ENCODE measurements at regions not wholly inside any gene's neighbourhood (a gene's known extent, or its start where the extent isn't known, plus 50 kb on each side); places are given as distances from the start of the nearest gene placed in this dataset.

DNA sequence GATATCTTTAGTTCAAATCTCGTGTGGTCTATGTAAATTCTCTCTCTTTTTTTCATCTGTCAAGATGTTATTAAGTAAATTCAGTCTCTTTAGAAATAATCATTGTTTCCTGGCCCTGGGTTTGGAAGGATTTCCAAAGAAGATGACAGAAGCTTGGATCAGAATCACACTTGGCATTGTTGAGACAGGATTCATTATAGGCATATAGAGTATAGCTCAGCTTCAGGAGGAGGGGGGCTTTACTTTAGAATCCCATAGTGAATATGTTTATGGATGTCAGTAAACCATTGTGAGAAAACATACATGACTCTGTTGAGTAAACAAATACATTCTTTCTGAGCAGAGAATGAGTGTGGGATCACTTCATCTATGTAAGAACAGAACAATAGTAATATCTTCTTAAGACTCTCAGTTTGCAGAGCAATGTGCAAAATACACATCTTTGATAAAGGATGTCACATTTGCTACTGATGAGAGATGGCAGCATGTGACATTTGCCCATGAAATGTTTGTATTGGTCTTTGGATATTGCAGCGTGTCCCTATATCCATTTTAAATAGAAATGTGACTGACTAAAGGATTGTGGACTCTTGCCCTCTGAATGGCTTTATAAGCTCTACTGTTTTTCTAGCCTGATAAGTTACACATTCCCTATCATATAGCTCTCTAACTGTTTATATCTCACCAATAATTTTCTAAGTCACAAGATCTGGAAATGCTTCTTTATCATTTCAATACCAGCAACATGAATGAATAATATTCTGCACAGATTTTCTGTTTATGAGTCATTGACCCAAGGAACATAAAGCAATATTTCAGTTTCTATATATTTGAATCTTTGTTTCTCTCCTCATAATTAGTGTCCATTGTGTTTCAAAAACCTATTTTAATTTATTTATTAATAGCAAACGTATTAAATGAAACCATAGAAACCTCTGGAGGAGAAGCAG, 95.6 kb upstream of the THRB start (continued):
- TF ChIP-seq SMC3 (conservative IDR thresholded peaks at IDR 0.05; ENCODE audit: poor library complexity) = no peak

DNA sequence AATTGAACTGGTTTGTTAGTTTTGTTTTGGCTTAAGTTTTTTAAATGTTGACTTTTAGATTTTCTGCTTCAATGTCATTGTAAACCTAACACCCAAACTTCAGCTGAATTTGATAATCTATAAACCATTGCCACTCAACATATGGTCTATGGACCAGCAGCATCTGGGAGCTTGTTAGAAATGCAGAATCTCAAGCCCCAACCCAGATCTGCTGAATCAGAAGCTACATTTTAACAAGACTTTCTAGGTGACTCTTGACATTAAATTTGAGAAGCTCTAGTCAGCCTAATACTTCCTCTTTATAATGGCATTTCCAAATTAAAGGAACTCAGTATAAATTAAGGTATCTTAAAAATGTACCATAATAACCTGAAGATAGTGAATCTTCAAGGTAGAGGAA, 96.5 kb upstream of the THRB start:
- Histone ChIP-seq H3K9ac (ENCODE audit: low read length) (no peak overlapping the region), H3K27me3 (ENCODE audit: insufficient read depth, low read depth, low read length) (no peaks in the 10 kb centered on the region), H2AFZ (ENCODE audit: low read depth, low read length) (no peak overlapping the region), H3K9me3 (ENCODE audit: low read length) (no peaks in the 10 kb centered on the region), H3F3A (ENCODE audit: insufficient read depth, low read length, poor library complexity, severe bottlenecking) (no peaks in the 10 kb centered on the region), H3K4me3 (ENCODE audit: low read length) (no peak overlapping the region), H3K4me2 (ENCODE audit: low read length) (no peak overlapping the region), H3K36me3 (ENCODE audit: insufficient read depth, low read length) (no peaks in the 10 kb centered on the region), H3K27ac (ENCODE audit: low read length) (no peak overlapping the region), H3K79me2 (replicated peaks; ENCODE audit: insufficient read depth, low read length) (no peaks in the 10 kb centered on the region), H4K20me1 (ENCODE audit: insufficient read depth) (no peaks in the 10 kb centered on the region), H3K9me2 (ENCODE audit: insufficient read depth, low read length) (no peaks in the 10 kb centered on the region)
- TF ChIP-seq TAF1 (IDR thresholded peaks at IDR 0.05; ENCODE audit: low read depth) (no peak), EZH2 (IDR thresholded peaks at IDR 0.05; ENCODE audit: borderline replicate concordance, insufficient read depth, low read length, poor library complexity, severe bottlenecking) (no peak), POLR2AphosphoS5 (IDR thresholded peaks at IDR 0.05) (no peak), RAD21 (conservative IDR thresholded peaks at IDR 0.05) (no peak)

DNA sequence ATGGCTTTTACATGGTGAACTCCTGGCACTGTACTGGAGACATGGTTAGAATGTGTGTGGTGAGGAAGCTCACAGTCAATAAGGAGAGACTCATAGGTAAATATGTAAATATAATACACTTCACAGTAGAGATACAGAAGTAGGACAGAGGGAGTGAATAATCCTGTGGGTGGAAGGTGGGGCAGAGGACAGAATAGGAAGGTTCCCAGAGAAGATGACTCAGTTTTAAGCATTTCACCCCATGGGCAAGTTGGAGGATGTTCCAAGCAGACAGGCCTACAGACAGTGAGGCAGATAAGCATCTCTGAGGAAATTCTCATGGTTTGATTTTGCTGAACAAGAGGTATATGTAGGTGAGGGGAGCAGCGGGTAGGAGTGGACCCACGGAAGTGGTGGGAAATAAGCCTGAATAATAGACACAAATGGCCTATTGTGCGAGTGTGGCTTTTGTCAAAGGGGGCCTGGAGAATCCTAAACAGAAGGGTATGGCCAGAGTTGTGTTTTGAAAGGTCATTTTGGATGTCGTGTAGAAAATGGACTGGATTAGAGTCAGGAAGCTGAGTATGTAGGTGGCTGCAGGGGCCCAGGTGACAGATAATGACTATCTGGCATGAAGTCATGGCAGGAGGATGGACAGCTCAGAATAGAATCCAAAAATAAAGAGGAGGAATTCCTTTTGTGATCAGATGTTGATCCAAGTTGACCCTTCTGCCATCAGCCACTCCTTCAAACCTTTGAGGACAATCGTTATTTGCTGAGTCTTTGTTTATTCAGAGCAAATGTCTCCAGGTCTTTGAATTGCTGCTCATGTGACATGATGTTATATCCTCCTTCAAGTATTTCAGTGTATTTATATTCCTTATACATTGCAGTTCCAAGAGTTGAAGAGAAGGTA, 97.3 kb upstream of the THRB start:
- Histone ChIP-seq H3F3A (ENCODE audit: insufficient read depth, low read length, poor library complexity, severe bottlenecking) (no peaks in the 10 kb centered on the region), H3K27me3 (ENCODE audit: insufficient read depth, low read depth, low read length) (no peaks in the 10 kb centered on the region), H4K20me1 (ENCODE audit: insufficient read depth) (no peaks in the 10 kb centered on the region), H3K79me2 (replicated peaks; ENCODE audit: insufficient read depth, low read length) (no peaks in the 10 kb centered on the region), H3K4me2 (ENCODE audit: low read length) (no peak overlapping the region), H3K4me3 (ENCODE audit: low read length) (no peak overlapping the region), H3K36me3 (ENCODE audit: insufficient read depth, low read length) (no peaks in the 10 kb centered on the region), H3K9me3 (ENCODE audit: low read length) (no peaks in the 10 kb centered on the region), H3K9ac (ENCODE audit: low read length) (no peak overlapping the region), H2AFZ (ENCODE audit: low read depth, low read length) (no peak overlapping the region), H3K27ac (ENCODE audit: low read length) (no peak overlapping the region), H3K9me2 (ENCODE audit: insufficient read depth, low read length) (no peaks in the 10 kb centered on the region)
- TF ChIP-seq, protein P1, sequence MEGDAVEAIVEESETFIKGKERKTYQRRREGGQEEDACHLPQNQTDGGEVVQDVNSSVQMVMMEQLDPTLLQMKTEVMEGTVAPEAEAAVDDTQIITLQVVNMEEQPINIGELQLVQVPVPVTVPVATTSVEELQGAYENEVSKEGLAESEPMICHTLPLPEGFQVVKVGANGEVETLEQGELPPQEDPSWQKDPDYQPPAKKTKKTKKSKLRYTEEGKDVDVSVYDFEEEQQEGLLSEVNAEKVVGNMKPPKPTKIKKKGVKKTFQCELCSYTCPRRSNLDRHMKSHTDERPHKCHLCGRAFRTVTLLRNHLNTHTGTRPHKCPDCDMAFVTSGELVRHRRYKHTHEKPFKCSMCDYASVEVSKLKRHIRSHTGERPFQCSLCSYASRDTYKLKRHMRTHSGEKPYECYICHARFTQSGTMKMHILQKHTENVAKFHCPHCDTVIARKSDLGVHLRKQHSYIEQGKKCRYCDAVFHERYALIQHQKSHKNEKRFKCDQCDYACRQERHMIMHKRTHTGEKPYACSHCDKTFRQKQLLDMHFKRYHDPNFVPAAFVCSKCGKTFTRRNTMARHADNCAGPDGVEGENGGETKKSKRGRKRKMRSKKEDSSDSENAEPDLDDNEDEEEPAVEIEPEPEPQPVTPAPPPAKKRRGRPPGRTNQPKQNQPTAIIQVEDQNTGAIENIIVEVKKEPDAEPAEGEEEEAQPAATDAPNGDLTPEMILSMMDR (IDR thresholded peaks at IDR 0.05; ENCODE audit: poor library complexity, severe bottlenecking) = no peak
- TF ChIP-seq SMC3 (conservative IDR thresholded peaks at IDR 0.05; ENCODE audit: poor library complexity) (no peak), EZH2 (IDR thresholded peaks at IDR 0.05; ENCODE audit: borderline replicate concordance, insufficient read depth, low read length, poor library complexity, severe bottlenecking) (no peak), MXI1 (conservative IDR thresholded peaks at IDR 0.05; ENCODE audit: poor library complexity, severe bottlenecking) (no peak), EP300 (conservative IDR thresholded peaks at IDR 0.05; ENCODE audit: poor library complexity, severe bottlenecking) (no peak), RAD21 (conservative IDR thresholded peaks at IDR 0.05) (no peak), TAF1 (IDR thresholded peaks at IDR 0.05; ENCODE audit: low read depth) (no peak), POLR2AphosphoS5 (IDR thresholded peaks at IDR 0.05) (no peak)
- TF ChIP-seq, protein P2, sequence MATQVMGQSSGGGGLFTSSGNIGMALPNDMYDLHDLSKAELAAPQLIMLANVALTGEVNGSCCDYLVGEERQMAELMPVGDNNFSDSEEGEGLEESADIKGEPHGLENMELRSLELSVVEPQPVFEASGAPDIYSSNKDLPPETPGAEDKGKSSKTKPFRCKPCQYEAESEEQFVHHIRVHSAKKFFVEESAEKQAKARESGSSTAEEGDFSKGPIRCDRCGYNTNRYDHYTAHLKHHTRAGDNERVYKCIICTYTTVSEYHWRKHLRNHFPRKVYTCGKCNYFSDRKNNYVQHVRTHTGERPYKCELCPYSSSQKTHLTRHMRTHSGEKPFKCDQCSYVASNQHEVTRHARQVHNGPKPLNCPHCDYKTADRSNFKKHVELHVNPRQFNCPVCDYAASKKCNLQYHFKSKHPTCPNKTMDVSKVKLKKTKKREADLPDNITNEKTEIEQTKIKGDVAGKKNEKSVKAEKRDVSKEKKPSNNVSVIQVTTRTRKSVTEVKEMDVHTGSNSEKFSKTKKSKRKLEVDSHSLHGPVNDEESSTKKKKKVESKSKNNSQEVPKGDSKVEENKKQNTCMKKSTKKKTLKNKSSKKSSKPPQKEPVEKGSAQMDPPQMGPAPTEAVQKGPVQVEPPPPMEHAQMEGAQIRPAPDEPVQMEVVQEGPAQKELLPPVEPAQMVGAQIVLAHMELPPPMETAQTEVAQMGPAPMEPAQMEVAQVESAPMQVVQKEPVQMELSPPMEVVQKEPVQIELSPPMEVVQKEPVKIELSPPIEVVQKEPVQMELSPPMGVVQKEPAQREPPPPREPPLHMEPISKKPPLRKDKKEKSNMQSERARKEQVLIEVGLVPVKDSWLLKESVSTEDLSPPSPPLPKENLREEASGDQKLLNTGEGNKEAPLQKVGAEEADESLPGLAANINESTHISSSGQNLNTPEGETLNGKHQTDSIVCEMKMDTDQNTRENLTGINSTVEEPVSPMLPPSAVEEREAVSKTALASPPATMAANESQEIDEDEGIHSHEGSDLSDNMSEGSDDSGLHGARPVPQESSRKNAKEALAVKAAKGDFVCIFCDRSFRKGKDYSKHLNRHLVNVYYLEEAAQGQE (IDR thresholded peaks at IDR 0.05; ENCODE audit: borderline replicate concordance) = no peak
